GM21528 (cell line): ENCODE measurements at regions not wholly inside any gene's neighbourhood (a gene's known extent, or its start where the extent isn't known, plus 50 kb on each side); places are given as distances from the start of the nearest gene placed in this dataset.
"Not testable (repeated sequence)": the region's sequence is repeated elsewhere in the genome, so short reads cannot be mapped to it uniquely, and the experiment has no call there.

Experiments used
- ATAC-seq: cut with Tn5 transposase; IDR thresholded peaks from one replicate; pipeline ENCODE4 v1.9.1; 2021; ENCODE audit warnings: mild to moderate bottlenecking, moderate library complexity; ENCODE audit not compliant: unreplicated experiment, low FRiP score

GRCh38 chr17:68097161-68097805 is 61.7 kb downstream of the KPNA2 start:
- no peak for ATAC-seq

- not testable (repeated sequence) for ATAC-seq
Observed at GRCh38 chr17:68099341-68099753, 63.8 kb downstream of the KPNA2 start.

- ATAC-seq: no peak
Observed at GRCh38 chr17:68100000-68100641, 64.6 kb downstream of the KPNA2 start.

GRCh38 chr17:68101075-68101986 is 65.8 kb downstream of the KPNA2 start:
- ATAC-seq: no peak

- ATAC-seq: no peak
Observed at GRCh38 chr17:68101987-68102314, 66.4 kb downstream of the KPNA2 start.

GRCh38 chr17:68102318-68102758 is 66.8 kb downstream of the KPNA2 start:
- no peak for ATAC-seq

GRCh38 chr17:68103148-68103547 is 67.6 kb downstream of the KPNA2 start:
- ATAC-seq: no peak

GRCh38 chr17:68106085-68106484 is 70.5 kb downstream of the KPNA2 start:
- ATAC-seq: no peak

GRCh38 chr17:68107373-68107772 is 71.8 kb downstream of the KPNA2 start:
- ATAC-seq: no peak

GRCh38 chr17:68108313-68109000 is 72.9 kb downstream of the KPNA2 start:
- ATAC-seq: no peak

GRCh38 chr17:68109404-68109803 is 73.9 kb downstream of the KPNA2 start:
- ATAC-seq: not testable (repeated sequence)

GRCh38 chr17:68116211-68116610 is 80.7 kb downstream of the KPNA2 start:
- ATAC-seq: not testable (repeated sequence)

GRCh38 chr17:68122587-68122986 is 87.1 kb downstream of the KPNA2 start:
- no peak for ATAC-seq

- no peak for ATAC-seq
Observed at GRCh38 chr17:68125111-68125870, 89.8 kb downstream of the KPNA2 start.

- ATAC-seq: no peak
Observed at GRCh38 chr17:68127914-68128313, 92.4 kb downstream of the KPNA2 start.

GRCh38 chr17:68131456-68131855 is 95.9 kb downstream of the KPNA2 start:
- ATAC-seq: no peak

- no peak for ATAC-seq
Observed at GRCh38 chr17:68133346-68134045, 98.0 kb downstream of the KPNA2 start.

GRCh38 chr17:68134046-68134637 is 98.6 kb downstream of the KPNA2 start:
- ATAC-seq: no peak

GRCh38 chr17:68134731-68135130 is 99.2 kb downstream of the KPNA2 start:
- ATAC-seq: no peak
